ENCODE measurements at regions not wholly inside any gene's neighbourhood (a gene's known extent, or its start where the extent isn't known, plus 50 kb on each side); places are given as distances from the start of the nearest gene placed in this dataset.

DNA sequence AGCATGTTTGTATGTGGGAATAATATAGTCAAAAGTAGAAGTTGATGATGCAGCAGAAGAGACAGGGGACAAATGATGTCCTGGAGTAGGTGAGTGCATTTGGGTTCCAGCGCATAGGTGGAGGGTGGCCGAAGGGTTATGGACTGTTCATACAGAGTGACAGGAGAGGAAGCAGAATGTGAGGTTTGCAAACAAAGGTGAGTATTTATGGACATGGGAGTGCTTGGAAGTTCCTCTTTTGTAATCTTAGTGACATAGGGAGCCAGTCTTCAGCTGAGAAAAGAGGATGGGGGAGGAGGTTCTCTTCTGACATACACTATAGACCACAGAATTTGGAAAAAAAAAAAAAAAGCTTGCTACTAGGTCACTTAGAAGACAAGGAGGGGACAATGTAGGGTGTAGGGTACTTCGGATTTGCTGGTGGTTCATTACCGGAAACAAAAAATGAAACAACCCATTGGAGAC lies 331.6 kb downstream of the DLEU7 start:
- TF ChIP-seq, protein P1, sequence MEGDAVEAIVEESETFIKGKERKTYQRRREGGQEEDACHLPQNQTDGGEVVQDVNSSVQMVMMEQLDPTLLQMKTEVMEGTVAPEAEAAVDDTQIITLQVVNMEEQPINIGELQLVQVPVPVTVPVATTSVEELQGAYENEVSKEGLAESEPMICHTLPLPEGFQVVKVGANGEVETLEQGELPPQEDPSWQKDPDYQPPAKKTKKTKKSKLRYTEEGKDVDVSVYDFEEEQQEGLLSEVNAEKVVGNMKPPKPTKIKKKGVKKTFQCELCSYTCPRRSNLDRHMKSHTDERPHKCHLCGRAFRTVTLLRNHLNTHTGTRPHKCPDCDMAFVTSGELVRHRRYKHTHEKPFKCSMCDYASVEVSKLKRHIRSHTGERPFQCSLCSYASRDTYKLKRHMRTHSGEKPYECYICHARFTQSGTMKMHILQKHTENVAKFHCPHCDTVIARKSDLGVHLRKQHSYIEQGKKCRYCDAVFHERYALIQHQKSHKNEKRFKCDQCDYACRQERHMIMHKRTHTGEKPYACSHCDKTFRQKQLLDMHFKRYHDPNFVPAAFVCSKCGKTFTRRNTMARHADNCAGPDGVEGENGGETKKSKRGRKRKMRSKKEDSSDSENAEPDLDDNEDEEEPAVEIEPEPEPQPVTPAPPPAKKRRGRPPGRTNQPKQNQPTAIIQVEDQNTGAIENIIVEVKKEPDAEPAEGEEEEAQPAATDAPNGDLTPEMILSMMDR (IDR thresholded peaks at IDR 0.05; ENCODE audit: insufficient read depth, low read length, poor library complexity, severe bottlenecking) = no peak
- no peak for TF ChIP-seq EZH2phosphoT487 (conservative IDR thresholded peaks at IDR 0.05; ENCODE audit: low read length)

All from SU-DHL-6 (cell line).